ENCODE measurements at regions not wholly inside any gene's neighbourhood (a gene's known extent, or its start where the extent isn't known, plus 50 kb on each side); places are given as distances from the start of the nearest gene placed in this dataset.

- peaks cover 21% of the 10 kb centered on the region for H3K9me3 Mint-ChIP-seq
- H3K27me3 Mint-ChIP-seq: no peaks in the 10 kb centered on the region
- no peaks in the 10 kb centered on the region for H3K36me3 Mint-ChIP-seq (ENCODE audit: low read depth)
- H3K4me1 Mint-ChIP-seq (ENCODE audit: low read depth): no peaks in the 10 kb centered on the region
- H3K4me3 Mint-ChIP-seq: no peak overlapping the region
- H3K27ac Mint-ChIP-seq: no peak overlapping the region
These were observed 786.2 kb downstream of the C6orf118 start for GRCh38 chr6:164523087-164523654.

DNA sequence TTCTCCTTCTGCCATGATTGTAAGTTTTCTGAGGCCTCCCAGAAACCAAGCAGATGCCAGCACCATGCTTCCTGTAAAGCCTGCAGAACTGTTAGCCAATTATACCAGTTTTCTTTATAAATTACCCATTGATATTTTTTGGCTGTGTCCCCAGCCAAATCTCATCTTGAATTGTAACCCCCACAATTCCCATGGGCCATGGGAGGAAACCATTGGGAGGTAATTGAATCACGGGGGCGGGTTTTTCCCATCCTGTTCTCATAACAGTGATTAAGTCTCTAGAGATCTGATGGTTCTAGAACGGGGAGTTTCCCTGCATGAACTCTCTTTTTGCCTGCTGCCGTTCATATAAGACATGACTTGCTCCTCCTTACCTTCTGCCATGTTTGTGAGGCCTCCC is 788.5 kb downstream of the C6orf118 start:
- no peak overlapping the region for H3K4me3 Mint-ChIP-seq
- peaks cover 21% of the 10 kb centered on the region for H3K9me3 Mint-ChIP-seq
- no peaks in the 10 kb centered on the region for H3K4me1 Mint-ChIP-seq (ENCODE audit: low read depth)
- no peaks in the 10 kb centered on the region for H3K36me3 Mint-ChIP-seq (ENCODE audit: low read depth)
- H3K27ac Mint-ChIP-seq: no peak overlapping the region
- no peaks in the 10 kb centered on the region for H3K27me3 Mint-ChIP-seq

- Mint-ChIP-seq H3K36me3 (ENCODE audit: low read depth) (no peaks in the 10 kb centered on the region), H3K4me3 (no peak overlapping the region), H3K4me1 (ENCODE audit: low read depth) (no peaks in the 10 kb centered on the region), H3K27ac (no peak overlapping the region), H3K9me3 (peaks cover 12% of the 10 kb centered on the region), H3K27me3 (no peaks in the 10 kb centered on the region)
These were observed 802.0 kb downstream of the C6orf118 start for GRCh38 chr6:164507206-164507940.

DNA sequence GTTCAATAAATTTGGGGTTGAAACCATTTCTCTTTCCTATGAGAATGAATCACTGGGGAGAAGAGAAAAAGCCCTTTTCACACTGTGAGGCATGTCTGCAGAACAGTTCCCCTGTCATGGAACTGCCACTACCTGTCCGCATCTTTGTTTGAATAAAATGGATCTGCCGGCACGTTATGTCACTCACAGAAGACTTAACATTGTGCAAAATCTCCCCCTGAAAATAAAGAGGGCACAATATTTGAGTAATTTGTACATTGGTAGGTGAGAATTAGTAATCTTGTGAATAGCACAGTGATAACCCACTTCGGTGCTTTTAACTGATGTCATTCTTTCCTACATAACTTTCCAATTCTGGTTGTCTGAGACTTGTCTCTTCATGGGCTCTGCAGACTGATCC is 804.0 kb downstream of the C6orf118 start:
- Mint-ChIP-seq H3K27ac (no peak overlapping the region), H3K36me3 (ENCODE audit: low read depth) (no peaks in the 10 kb centered on the region), H3K9me3 (peaks cover 7% of the 10 kb centered on the region), H3K27me3 (no peaks in the 10 kb centered on the region), H3K4me3 (no peak overlapping the region), H3K4me1 (ENCODE audit: low read depth) (no peaks in the 10 kb centered on the region)

DNA sequence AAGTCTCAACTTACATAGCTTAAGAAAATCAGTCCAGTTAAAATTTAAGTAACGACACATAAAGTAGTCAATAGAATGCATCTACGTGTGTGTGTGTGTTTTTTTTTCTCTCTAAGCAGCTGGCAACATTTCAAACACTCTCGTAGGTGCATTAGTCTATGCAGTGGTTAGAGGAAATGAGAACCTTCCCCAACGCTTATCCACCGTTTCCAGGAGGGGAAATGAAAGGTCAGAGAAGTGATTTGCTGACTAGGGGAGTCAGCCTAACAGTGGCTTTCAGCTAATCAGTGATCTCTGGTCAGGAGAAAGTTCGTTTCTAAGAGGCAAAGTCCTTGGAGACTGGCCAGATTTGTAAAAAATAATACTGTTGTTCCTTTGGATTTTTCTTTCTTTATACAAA is 806.6 kb downstream of the C6orf118 start:
- H3K36me3 Mint-ChIP-seq (ENCODE audit: low read depth): no peaks in the 10 kb centered on the region
- H3K9me3 Mint-ChIP-seq: peaks cover 7% of the 10 kb centered on the region
- H3K27me3 Mint-ChIP-seq: no peaks in the 10 kb centered on the region
- H3K27ac Mint-ChIP-seq: no peak overlapping the region
- no peaks in the 10 kb centered on the region for H3K4me1 Mint-ChIP-seq (ENCODE audit: low read depth)
- no peak overlapping the region for H3K4me3 Mint-ChIP-seq

GRCh38 chr6:164495882-164496495 is 813.4 kb downstream of the C6orf118 start:
- no peaks in the 10 kb centered on the region for H3K4me1 Mint-ChIP-seq (ENCODE audit: low read depth)
- peaks cover 4% of the 10 kb centered on the region for H3K9me3 Mint-ChIP-seq
- no peaks in the 10 kb centered on the region for H3K27me3 Mint-ChIP-seq
- H3K27ac Mint-ChIP-seq: no peak overlapping the region
- no peaks in the 10 kb centered on the region for H3K36me3 Mint-ChIP-seq (ENCODE audit: low read depth)
- no peak overlapping the region for H3K4me3 Mint-ChIP-seq

DNA sequence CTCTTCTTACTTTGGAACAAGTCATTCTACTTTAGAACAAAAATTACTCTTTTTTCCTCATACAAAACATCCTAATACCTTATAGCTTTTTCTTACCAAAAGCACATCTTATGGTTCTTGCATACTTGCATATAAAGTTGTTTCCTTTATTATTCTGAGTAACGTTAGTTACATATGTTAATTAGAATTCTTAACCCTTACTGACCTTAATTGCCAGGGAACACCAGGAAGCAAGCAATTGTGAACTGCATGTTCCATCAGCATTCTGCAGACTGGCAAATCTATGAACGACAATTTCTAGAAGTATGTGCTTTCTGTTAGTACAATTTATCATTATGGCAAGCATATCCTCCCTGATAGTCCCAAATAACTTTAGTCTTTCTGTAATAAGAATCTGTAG is 831.0 kb downstream of the C6orf118 start:
- H3K9me3 Mint-ChIP-seq: peaks cover 13% of the 10 kb centered on the region
- H3K27ac Mint-ChIP-seq: no peak overlapping the region
- no peaks in the 10 kb centered on the region for H3K27me3 Mint-ChIP-seq
- no peak overlapping the region for H3K4me3 Mint-ChIP-seq
- no peaks in the 10 kb centered on the region for H3K4me1 Mint-ChIP-seq (ENCODE audit: low read depth)
- H3K36me3 Mint-ChIP-seq (ENCODE audit: low read depth): no peaks in the 10 kb centered on the region

DNA sequence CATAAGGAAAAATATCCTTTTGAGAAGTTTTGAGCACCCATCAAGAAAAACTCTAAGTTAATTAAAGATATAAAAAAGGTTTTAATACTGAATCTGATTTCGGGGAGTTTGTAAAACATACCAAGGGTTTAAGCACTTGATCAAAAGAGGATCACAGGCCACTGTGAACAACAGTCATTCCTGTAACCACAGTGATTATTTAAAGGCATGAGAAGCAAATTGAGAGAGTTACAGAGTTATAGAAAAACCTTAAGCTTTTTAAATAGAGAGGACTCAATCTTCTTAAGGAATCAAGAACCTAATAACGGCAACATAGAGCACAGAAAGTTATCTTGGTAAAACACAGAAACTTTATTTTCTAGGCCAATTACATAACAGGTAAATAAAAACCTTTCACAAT is 831.6 kb downstream of the C6orf118 start:
- H3K4me1 Mint-ChIP-seq (ENCODE audit: low read depth): no peaks in the 10 kb centered on the region
- H3K27ac Mint-ChIP-seq: no peak overlapping the region

DNA sequence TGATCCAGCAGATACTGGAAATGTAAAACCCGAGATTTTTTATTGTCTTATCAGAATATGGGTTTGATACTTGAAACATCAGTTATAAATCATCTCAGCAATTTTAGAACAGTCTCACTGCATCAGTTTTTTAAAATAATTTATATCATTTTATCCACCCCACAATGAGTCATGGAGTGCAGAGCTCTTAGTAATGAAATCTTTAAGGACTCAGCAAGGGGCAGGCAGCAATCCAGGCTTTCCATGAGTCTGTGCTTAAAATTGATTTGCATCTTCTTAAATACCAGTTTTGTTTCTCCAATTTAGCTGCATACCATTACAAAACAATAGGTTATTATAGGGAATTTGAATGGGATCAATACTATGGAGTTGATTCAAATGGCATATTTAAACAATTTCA is 832.3 kb downstream of the C6orf118 start:
- no peaks in the 10 kb centered on the region for H3K4me1 Mint-ChIP-seq (ENCODE audit: low read depth)
- no peak overlapping the region for H3K27ac Mint-ChIP-seq
- H3K9me3 Mint-ChIP-seq: peaks cover 10% of the 10 kb centered on the region
- H3K27me3 Mint-ChIP-seq: no peaks in the 10 kb centered on the region
- no peaks in the 10 kb centered on the region for H3K36me3 Mint-ChIP-seq (ENCODE audit: low read depth)
- H3K4me3 Mint-ChIP-seq: no peak overlapping the region

More for the DNA sequence above, 831.6 kb downstream of the C6orf118 start:
- H3K36me3 Mint-ChIP-seq (ENCODE audit: low read depth): no peaks in the 10 kb centered on the region
- peaks cover 13% of the 10 kb centered on the region for H3K9me3 Mint-ChIP-seq
- H3K4me3 Mint-ChIP-seq: no peak overlapping the region
- H3K27me3 Mint-ChIP-seq: no peaks in the 10 kb centered on the region

DNA sequence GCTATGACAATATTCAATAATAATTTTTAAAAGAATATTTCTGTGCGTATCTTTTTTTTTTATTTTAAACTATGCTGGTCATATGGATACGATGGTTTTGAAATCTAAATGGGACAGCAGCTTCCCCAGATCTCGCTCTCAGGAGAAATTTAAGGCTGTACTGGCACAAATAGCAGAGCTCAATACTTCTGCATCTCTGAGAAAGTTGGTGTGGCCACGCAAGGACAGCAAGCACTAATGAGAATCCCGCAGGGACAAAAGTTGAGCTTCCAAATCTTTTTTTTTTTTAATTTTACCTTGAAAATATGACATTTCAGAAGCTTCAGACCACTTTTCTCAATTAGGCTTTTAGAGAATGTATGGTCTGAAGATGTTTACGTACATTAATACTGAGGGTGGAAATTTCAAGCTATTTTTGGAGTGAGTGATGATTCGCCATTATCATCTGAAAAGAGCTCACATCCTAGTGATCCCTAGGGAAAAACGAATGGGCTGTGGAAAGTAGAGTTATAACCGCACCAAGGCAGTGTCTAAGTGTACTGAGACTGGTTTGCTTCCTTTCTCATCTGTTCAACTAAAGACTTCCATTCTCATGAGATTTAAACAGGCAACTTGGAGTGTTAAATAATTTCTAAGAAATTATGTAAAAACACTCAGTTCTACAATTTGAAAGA is 840.0 kb downstream of the C6orf118 start:
- H3K27me3 Mint-ChIP-seq: no peaks in the 10 kb centered on the region
- H3K9me3 Mint-ChIP-seq: peaks cover 4% of the 10 kb centered on the region
- H3K4me3 Mint-ChIP-seq: no peak overlapping the region
- H3K4me1 Mint-ChIP-seq (ENCODE audit: low read depth): no peaks in the 10 kb centered on the region
- H3K27ac Mint-ChIP-seq: no peak overlapping the region
- H3K36me3 Mint-ChIP-seq (ENCODE audit: low read depth): no peaks in the 10 kb centered on the region

- H3K36me3 Mint-ChIP-seq (ENCODE audit: low read depth): no peaks in the 10 kb centered on the region
- no peak overlapping the region for H3K4me3 Mint-ChIP-seq
- H3K9me3 Mint-ChIP-seq: no peaks in the 10 kb centered on the region
- H3K4me1 Mint-ChIP-seq (ENCODE audit: low read depth): no peaks in the 10 kb centered on the region
- no peaks in the 10 kb centered on the region for H3K27me3 Mint-ChIP-seq
- H3K27ac Mint-ChIP-seq: no peak overlapping the region
These were observed 853.6 kb downstream of the C6orf118 start for GRCh38 chr6:164455835-164456234.

DNA sequence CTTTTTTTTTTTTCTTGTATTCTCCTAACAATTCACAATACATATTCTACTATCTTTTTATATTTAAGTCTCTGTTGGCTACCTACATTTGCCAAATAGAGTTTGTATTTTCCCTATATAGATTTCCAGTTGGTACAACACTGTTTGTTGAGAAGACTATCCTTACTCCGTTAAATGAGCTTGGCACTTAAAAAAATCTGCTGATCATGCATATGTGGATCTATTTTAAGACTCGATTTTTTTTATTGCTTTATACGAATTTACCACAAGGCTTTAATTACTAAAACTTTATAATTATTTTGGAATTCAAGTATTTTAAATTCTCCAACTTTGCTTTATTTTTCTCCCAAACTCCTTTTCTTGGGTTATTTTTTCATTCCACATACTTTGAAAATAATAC is 855.6 kb downstream of the C6orf118 start:
- Mint-ChIP-seq H3K4me1 (ENCODE audit: low read depth) (no peaks in the 10 kb centered on the region), H3K27ac (no peak overlapping the region), H3K4me3 (no peak overlapping the region), H3K9me3 (no peaks in the 10 kb centered on the region), H3K27me3 (no peaks in the 10 kb centered on the region), H3K36me3 (ENCODE audit: low read depth) (no peaks in the 10 kb centered on the region)

GRCh38 chr6:164442572-164442971 is 866.8 kb downstream of the C6orf118 start:
- H3K27me3 Mint-ChIP-seq: no peaks in the 10 kb centered on the region
- peaks cover 14% of the 10 kb centered on the region for H3K9me3 Mint-ChIP-seq
- no peak overlapping the region for H3K4me3 Mint-ChIP-seq
- H3K27ac Mint-ChIP-seq: no peak overlapping the region
- H3K4me1 Mint-ChIP-seq (ENCODE audit: low read depth): no peaks in the 10 kb centered on the region
- H3K36me3 Mint-ChIP-seq (ENCODE audit: low read depth): no peaks in the 10 kb centered on the region

DNA sequence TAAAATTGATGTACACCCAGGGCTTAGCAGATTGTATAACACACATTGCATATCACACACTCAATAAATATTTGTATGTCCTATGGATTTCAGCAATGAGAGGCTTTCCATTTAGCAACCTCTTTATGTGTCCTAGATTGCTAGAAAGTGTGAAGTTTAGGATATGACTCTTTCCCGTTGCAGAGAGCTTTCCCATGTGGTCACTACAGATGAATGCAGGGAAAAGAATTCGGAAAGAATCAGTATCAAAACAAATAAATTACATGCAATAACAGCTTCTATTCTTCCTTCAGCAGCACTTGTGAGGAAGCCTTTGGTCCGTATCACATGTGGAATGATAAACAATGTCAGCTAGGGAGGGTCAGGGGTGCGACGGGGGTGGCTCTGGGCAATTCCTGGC is 870.1 kb downstream of the C6orf118 start:
- H3K4me3 Mint-ChIP-seq: no peak overlapping the region
- no peak overlapping the region for H3K27ac Mint-ChIP-seq
- H3K4me1 Mint-ChIP-seq (ENCODE audit: low read depth): no peaks in the 10 kb centered on the region
- no peaks in the 10 kb centered on the region for H3K36me3 Mint-ChIP-seq (ENCODE audit: low read depth)
- no peaks in the 10 kb centered on the region for H3K27me3 Mint-ChIP-seq
- peaks cover 21% of the 10 kb centered on the region for H3K9me3 Mint-ChIP-seq

- Mint-ChIP-seq H3K4me3 (no peak overlapping the region), H3K4me1 (ENCODE audit: low read depth) (no peaks in the 10 kb centered on the region), H3K36me3 (ENCODE audit: low read depth) (no peaks in the 10 kb centered on the region), H3K27ac (no peak overlapping the region), H3K27me3 (no peaks in the 10 kb centered on the region), H3K9me3 (peaks cover 11% of the 10 kb centered on the region)
These were observed 872.4 kb downstream of the C6orf118 start for GRCh38 chr6:164436976-164437375.

Data from stimulated activated naive CD8-positive, alpha-beta T cell treated with anti-CD3 and anti-CD28 coated beads, Interleukin-15, Interleukin-2, amounts not matched to agents 100 ng/mL and 50 ng/mL, for 24 hours (primary cell).